HL-60 (cell line): ENCODE measurements at regions not wholly inside any gene's neighbourhood (a gene's known extent, or its start where the extent isn't known, plus 50 kb on each side); places are given as distances from the start of the nearest gene placed in this dataset.

Experiments
- DNase-seq, 2 experiments: peaks; one replicate each; pipeline ENCODE4 v3.0.0-alpha.2; 2010 to 2020; ENCODE audit warnings: low read depth in 1 of 2, low spot score in 1 of 2
- H3K27ac ChIP-seq: fragments of 250-450 bp; sonication (Bioruptor Pico); replicated peaks from 2 replicates; pipeline ENCODE4 v1.5.1; 2020; ENCODE audit warnings: mild to moderate bottlenecking, moderate library complexity
- H3K27me3 ChIP-seq: fragments of 250-450 bp; sonication (Bioruptor Pico); 2 replicates; pipeline ENCODE4 v1.5.1; 2021; ENCODE audit warnings: mild to moderate bottlenecking, moderate library complexity; ENCODE audit not compliant: insufficient read depth, poor library complexity, severe bottlenecking
- H3K4me3 ChIP-seq: replicated peaks from 2 replicates; pipeline ENCODE4 v1.5.1; 2011; ENCODE audit warnings: mild to moderate bottlenecking, control low read depth, low read length; ENCODE audit not compliant: insufficient read depth
- GABPA ChIP-seq: IDR thresholded peaks from 2 replicates; pipeline ENCODE4 v1.6.1; 2012; ENCODE audit warnings: low read depth
- POLR2AphosphoS5 ChIP-seq: IDR thresholded peaks from 2 replicates; pipeline ENCODE4 v1.6.1; 2012; ENCODE audit warnings: low read depth
- SPI1 ChIP-seq: IDR thresholded peaks from 2 replicates; pipeline ENCODE4 v1.6.1; 2012; ENCODE audit warnings: low read depth, mild to moderate bottlenecking, borderline replicate concordance
- TF ChIP-seq, protein P1 (sequence below): IDR thresholded peaks from one replicate; pipeline ENCODE4 v1.5.1; 2011; ENCODE audit warnings: low read length, control low read depth, inconsistent platforms; ENCODE audit not compliant: insufficient read depth
- TF ChIP-seq, protein P2 (sequence below): IDR thresholded peaks from 2 replicates; pipeline ENCODE4 v1.6.1; 2012; ENCODE audit warnings: low read depth; ENCODE audit not compliant: insufficient replicate concordance

DNA sequence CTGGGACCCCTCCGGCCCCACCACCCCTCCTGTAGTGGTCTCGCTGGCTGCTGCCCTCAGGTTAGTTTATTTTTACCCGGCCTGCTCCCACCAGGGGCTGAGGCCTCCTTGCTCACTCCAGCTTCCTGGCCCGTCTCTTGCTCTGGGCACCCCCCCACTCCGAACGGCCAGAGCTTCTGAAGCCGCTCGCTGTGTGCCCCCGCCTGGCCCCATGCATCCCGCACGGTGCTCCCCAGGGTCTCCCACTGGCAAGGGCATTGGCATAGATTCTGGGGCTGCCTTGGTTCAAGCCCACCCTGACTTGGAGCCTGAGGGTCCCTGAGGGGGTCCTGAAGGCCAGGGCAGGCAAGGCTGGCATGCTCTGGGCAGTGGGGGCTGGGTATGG is 186.4 kb downstream of the SEC14L1 start:
- TF ChIP-seq, protein P1, sequence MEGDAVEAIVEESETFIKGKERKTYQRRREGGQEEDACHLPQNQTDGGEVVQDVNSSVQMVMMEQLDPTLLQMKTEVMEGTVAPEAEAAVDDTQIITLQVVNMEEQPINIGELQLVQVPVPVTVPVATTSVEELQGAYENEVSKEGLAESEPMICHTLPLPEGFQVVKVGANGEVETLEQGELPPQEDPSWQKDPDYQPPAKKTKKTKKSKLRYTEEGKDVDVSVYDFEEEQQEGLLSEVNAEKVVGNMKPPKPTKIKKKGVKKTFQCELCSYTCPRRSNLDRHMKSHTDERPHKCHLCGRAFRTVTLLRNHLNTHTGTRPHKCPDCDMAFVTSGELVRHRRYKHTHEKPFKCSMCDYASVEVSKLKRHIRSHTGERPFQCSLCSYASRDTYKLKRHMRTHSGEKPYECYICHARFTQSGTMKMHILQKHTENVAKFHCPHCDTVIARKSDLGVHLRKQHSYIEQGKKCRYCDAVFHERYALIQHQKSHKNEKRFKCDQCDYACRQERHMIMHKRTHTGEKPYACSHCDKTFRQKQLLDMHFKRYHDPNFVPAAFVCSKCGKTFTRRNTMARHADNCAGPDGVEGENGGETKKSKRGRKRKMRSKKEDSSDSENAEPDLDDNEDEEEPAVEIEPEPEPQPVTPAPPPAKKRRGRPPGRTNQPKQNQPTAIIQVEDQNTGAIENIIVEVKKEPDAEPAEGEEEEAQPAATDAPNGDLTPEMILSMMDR: no peak

DNA sequence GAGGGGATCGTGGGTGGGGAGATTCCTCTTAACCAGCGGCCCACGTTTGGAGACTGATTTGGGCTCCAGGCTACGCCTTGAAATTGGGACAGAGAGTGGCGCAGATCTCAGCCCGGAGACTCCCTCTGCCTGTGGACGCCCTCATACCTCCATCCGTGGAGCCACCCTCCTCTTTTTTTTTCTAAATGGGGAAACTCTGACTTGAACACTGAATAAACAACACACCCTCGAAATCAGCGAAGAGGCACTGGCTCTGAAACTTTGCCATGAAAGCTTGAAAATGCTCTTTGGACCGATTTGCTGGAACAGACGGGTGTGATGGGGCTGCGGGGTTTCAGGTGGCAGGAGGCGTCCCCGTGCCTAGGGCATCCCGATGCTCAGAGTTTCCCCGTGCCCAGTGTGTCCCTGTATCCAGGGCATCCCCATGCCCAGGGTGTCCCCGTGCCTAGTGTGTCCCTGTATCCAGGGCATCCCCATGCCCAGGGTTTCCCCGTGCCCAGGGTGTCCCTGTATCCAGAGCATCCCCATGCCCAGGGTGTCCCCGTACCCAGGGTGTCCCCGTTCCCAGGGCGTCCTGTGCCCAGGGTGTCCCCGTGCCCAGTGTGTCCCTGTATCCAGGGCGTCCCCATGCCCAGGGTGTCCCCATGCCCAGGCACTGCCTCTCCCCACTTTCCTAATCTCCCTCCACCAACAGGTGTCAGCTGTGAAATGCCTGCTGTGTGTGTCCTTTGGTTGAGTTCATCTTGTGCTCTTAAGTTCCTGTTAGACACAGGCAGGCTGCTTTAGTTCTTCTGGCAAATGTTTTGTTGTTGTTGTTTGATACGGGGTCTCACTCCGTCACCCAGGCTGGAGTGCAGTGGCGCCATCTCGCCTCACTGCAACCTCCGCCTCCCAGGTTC is 187.0 kb downstream of the SEC14L1 start:
- DNase-seq: no peak
- TF ChIP-seq GABPA: no peak
- TF ChIP-seq, protein P1: no peak
- TF ChIP-seq, protein P2, sequence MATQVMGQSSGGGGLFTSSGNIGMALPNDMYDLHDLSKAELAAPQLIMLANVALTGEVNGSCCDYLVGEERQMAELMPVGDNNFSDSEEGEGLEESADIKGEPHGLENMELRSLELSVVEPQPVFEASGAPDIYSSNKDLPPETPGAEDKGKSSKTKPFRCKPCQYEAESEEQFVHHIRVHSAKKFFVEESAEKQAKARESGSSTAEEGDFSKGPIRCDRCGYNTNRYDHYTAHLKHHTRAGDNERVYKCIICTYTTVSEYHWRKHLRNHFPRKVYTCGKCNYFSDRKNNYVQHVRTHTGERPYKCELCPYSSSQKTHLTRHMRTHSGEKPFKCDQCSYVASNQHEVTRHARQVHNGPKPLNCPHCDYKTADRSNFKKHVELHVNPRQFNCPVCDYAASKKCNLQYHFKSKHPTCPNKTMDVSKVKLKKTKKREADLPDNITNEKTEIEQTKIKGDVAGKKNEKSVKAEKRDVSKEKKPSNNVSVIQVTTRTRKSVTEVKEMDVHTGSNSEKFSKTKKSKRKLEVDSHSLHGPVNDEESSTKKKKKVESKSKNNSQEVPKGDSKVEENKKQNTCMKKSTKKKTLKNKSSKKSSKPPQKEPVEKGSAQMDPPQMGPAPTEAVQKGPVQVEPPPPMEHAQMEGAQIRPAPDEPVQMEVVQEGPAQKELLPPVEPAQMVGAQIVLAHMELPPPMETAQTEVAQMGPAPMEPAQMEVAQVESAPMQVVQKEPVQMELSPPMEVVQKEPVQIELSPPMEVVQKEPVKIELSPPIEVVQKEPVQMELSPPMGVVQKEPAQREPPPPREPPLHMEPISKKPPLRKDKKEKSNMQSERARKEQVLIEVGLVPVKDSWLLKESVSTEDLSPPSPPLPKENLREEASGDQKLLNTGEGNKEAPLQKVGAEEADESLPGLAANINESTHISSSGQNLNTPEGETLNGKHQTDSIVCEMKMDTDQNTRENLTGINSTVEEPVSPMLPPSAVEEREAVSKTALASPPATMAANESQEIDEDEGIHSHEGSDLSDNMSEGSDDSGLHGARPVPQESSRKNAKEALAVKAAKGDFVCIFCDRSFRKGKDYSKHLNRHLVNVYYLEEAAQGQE: no peak
- no peak for TF ChIP-seq SPI1
- no peak for TF ChIP-seq POLR2AphosphoS5
- Histone ChIP-seq H3K27ac (no peak overlapping the region), H3K4me3 (no peak overlapping the region), H3K27me3 (no peaks in the 10 kb centered on the region)

More for the DNA sequence above, 186.4 kb downstream of the SEC14L1 start:
- DNase-seq: no peak
- no peak overlapping the region for H3K4me3 ChIP-seq
- no peak overlapping the region for H3K27ac ChIP-seq
- H3K27me3 ChIP-seq: no peaks in the 10 kb centered on the region

DNA sequence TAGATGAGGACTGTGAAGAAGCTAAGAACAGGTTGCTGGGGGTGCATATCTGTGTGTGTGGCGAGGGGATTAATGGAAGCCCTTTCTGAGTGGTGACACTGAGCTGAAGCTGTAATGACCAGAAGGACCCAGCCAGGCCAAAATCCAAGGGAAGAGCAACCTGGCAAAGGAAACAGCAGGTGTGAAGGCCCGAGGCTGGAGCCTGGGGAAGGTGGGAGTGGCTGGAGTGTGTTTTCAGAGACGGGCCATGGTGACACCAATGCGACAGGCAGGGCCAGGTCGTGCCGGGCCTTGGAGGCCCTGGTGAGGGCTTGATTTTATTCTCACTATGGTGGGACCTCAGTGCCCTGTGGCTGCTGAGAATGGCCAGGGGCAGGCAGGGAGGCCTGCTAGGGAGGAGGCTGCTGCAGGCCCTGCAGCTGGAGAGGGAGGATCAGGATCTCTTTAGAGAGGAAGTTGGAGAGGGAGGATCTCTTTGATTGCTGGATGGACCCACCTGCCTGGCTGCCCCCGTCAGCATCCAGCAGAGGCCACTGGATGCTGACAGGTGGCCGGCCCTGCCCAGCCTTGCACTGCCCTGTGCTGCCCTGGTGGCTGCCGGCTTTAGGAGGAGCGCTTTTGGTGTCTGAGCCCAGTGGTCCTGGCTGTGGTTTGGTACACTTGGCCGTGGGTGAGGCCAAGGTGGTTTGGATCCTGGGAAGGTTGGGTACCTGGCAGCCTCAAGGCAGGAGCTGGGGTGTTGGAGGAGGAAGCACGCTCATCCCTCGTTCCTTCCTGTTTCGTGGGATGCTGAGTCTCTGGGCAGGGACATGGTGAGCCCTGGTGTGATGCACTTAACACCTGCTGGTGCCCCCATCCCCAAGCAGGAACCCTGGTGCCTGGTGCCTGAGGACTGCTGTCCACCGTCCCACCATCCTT is 188.3 kb downstream of the SEC14L1 start:
- TF ChIP-seq, protein P1: no peak
- no peak for TF ChIP-seq POLR2AphosphoS5
- TF ChIP-seq, protein P2: no peak
- no peak for TF ChIP-seq GABPA
- TF ChIP-seq SPI1: no peak
- H3K27ac ChIP-seq: no peak overlapping the region
- no peak for DNase-seq
- no peaks in the 10 kb centered on the region for H3K27me3 ChIP-seq
- H3K4me3 ChIP-seq: no peak overlapping the region
